ENCODE measurements at regions not wholly inside any gene's neighbourhood (a gene's known extent, or its start where the extent isn't known, plus 50 kb on each side); places are given as distances from the start of the nearest gene placed in this dataset.

GRCh38 chr1:14300991-14301703, 297.3 kb upstream of the KAZN start:
- Histone ChIP-seq H3K4me1 (ENCODE audit: low read depth) (no peaks in the 10 kb centered on the region), H3K9me3 (no peaks in the 10 kb centered on the region), H3K36me3 (ENCODE audit: low read depth) (no peaks in the 10 kb centered on the region), H3K4me3 (no peak overlapping the region)
- intact Hi-C loops (cut with DNase I, micrococcal nuclease), result no loop called here
- no peak for ATAC-seq
- TF ChIP-seq CTCF (IDR thresholded peaks at IDR 0.05), result no peak
- DNase-seq, result peak; percentile 7 to 48 (median 22)

- DNase-seq (no peak), ATAC-seq (no peak)
- no peak for TF ChIP-seq CTCF (IDR thresholded peaks at IDR 0.05)
- no peaks in the 10 kb centered on the region for H3K4me1 ChIP-seq (ENCODE audit: low read depth)
- intact Hi-C loops (cut with DNase I, micrococcal nuclease), result no loop called here
- no peak overlapping the region for H3K4me3 ChIP-seq
- H3K36me3 ChIP-seq (ENCODE audit: low read depth), result no peaks in the 10 kb centered on the region
- H3K9me3 ChIP-seq, result no peaks in the 10 kb centered on the region
These were observed 296.8 kb upstream of the KAZN start for GRCh38 chr1:14301704-14302024.

GRCh38 chr1:14302025-14302424, 296.5 kb upstream of the KAZN start:
- DNase-seq, result no peak

GRCh38 chr1:14303011-14303410, 295.5 kb upstream of the KAZN start:
- Histone ChIP-seq H3K4me3 (no peak overlapping the region), H3K9me3 (no peaks in the 10 kb centered on the region), H3K36me3 (ENCODE audit: low read depth) (no peaks in the 10 kb centered on the region), H3K4me1 (ENCODE audit: low read depth) (no peaks in the 10 kb centered on the region)
- ATAC-seq (no peak), DNase-seq (no peak)
- intact Hi-C loops (cut with DNase I, micrococcal nuclease), result no loop called here
- TF ChIP-seq CTCF (IDR thresholded peaks at IDR 0.05), result no peak

More at GRCh38 chr1:14302025-14302424, 296.5 kb upstream of the KAZN start:
- Histone ChIP-seq H3K4me3 (no peak overlapping the region), H3K36me3 (ENCODE audit: low read depth) (no peaks in the 10 kb centered on the region), H3K4me1 (ENCODE audit: low read depth) (no peaks in the 10 kb centered on the region), H3K9me3 (no peaks in the 10 kb centered on the region)
- ATAC-seq, result no peak
- intact Hi-C loops (cut with DNase I, micrococcal nuclease), result no loop called here
- TF ChIP-seq CTCF (IDR thresholded peaks at IDR 0.05), result no peak

GRCh38 chr1:14304381-14304865, 294.1 kb upstream of the KAZN start:
- ATAC-seq (peak; percentile 18), DNase-seq (no peak)
- no peak for TF ChIP-seq CTCF (IDR thresholded peaks at IDR 0.05)
- no peaks in the 10 kb centered on the region for H3K36me3 ChIP-seq (ENCODE audit: low read depth)
- H3K4me1 ChIP-seq (ENCODE audit: low read depth), result no peaks in the 10 kb centered on the region
- intact Hi-C loops (cut with DNase I, micrococcal nuclease), result no loop called here
- no peak overlapping the region for H3K4me3 ChIP-seq
- H3K9me3 ChIP-seq, result no peaks in the 10 kb centered on the region

GRCh38 chr1:14308460-14308859, 290.0 kb upstream of the KAZN start:
- TF ChIP-seq CTCF (IDR thresholded peaks at IDR 0.05), result no peak

More at GRCh38 chr1:14308460-14308859, 290.0 kb upstream of the KAZN start:
- Histone ChIP-seq H3K9me3 (no peaks in the 10 kb centered on the region), H3K36me3 (ENCODE audit: low read depth) (no peaks in the 10 kb centered on the region), H3K4me1 (ENCODE audit: low read depth) (no peaks in the 10 kb centered on the region), H3K4me3 (no peak overlapping the region)
- ATAC-seq, result no peak
- intact Hi-C loops (cut with DNase I, micrococcal nuclease), result no loop called here
- no peak for DNase-seq

Measured in mucosa of descending colon (tissue), 3 donors.